ENCODE measurements at regions not wholly inside any gene's neighbourhood (a gene's known extent, or its start where the extent isn't known, plus 50 kb on each side); places are given as distances from the start of the nearest gene placed in this dataset.

GRCh38 chr1:2957329-2957728, 63.9 kb upstream of the ACTRT2 start:
- TF ChIP-seq, protein P1, sequence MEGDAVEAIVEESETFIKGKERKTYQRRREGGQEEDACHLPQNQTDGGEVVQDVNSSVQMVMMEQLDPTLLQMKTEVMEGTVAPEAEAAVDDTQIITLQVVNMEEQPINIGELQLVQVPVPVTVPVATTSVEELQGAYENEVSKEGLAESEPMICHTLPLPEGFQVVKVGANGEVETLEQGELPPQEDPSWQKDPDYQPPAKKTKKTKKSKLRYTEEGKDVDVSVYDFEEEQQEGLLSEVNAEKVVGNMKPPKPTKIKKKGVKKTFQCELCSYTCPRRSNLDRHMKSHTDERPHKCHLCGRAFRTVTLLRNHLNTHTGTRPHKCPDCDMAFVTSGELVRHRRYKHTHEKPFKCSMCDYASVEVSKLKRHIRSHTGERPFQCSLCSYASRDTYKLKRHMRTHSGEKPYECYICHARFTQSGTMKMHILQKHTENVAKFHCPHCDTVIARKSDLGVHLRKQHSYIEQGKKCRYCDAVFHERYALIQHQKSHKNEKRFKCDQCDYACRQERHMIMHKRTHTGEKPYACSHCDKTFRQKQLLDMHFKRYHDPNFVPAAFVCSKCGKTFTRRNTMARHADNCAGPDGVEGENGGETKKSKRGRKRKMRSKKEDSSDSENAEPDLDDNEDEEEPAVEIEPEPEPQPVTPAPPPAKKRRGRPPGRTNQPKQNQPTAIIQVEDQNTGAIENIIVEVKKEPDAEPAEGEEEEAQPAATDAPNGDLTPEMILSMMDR (IDR thresholded peaks at IDR 0.05), result no peak
- no peak for TF ChIP-seq POLR2A (IDR thresholded peaks at IDR 0.05)
- no peak for TF ChIP-seq POLR2AphosphoS5 (IDR thresholded peaks at IDR 0.05)

All from breast epithelium (tissue), 3 donors.